HG03432 (cell line): ENCODE measurements at regions not wholly inside any gene's neighbourhood (a gene's known extent, or its start where the extent isn't known, plus 50 kb on each side); places are given as distances from the start of the nearest gene placed in this dataset.
"Not testable (repeated sequence)": the region's sequence is repeated elsewhere in the genome, so short reads cannot be mapped to it uniquely, and the experiment has no call there.

Source experiments
- ATAC-seq: cut with Tn5 transposase; IDR thresholded peaks from one replicate; pipeline ENCODE4 v1.9.1; 2021; ENCODE audit warnings: mild to moderate bottlenecking, moderate library complexity; ENCODE audit not compliant: unreplicated experiment

DNA sequence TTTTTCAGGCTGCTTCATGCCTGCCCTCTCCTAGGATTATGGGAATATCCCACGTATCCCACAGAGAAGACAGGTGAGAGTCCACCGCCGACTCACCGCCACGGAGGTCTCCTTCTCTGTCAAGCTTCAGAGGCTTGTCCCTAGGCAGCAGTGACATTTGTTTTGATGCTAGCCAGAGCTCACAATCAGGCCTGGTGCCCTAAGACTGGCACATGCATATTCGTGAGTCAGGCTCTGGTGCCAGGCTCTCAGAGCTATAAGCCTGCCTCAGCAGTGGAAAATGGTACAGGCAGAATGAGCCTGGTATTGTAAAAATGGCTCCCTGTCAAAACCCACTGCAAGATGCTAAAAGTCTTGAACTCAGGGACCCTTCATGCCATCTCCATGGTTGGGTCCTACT is 65.5 kb downstream of the RBMY1A1 start:
- no peak for ATAC-seq

DNA sequence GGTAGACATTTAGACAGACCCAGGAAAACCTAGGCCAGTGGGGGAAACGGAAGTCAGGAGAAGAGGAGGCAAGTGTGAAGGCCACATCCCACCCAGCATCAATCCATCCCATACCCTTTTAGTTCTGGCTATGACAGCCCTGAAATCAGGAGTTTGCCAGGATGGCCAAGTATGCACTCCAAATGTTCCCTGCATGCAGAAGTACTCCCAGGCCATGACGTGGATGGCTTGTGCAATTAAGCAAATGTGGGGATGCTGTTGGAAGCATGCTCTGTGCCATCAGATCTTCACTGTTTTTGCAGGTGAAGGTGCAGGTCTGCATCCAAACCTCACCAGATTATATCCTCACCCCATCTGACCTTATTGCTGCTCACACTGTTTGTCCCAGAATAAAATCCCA is 66.8 kb downstream of the RBMY1A1 start:
- no peak for ATAC-seq

GRCh38 chrY:21602590-21602989 is 67.9 kb downstream of the RBMY1A1 start:
- ATAC-seq, result no peak

GRCh38 chrY:21636137-21636536 is 101.5 kb downstream of the RBMY1A1 start:
- ATAC-seq, result no peak

- no peak for ATAC-seq
Observed at GRCh38 chrY:21650496-21650895, 115.8 kb downstream of the RBMY1A1 start.

GRCh38 chrY:21659057-21659456 is 124.4 kb downstream of the RBMY1A1 start:
- not testable (repeated sequence) for ATAC-seq

DNA sequence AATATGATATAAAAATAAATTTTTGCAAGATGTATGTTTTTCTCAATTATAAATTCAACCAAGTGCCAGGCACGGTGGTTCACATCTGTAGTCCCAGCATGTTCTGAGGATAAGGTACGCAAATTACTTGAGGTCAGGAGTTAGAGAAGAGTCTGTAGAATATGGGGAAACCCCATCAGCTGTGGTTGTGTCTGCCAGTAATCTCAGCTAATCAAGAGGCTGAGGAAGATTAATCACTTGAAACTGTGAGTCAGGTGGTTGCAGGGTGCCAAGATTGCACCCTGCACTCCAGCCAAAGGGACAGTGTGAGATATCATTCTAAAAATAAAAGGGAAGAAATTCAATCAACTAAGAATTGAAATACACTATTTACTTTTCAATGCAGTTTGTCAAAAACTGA is 144.9 kb downstream of the RBMY1A1 start:
- ATAC-seq, result peak; percentile 85

DNA sequence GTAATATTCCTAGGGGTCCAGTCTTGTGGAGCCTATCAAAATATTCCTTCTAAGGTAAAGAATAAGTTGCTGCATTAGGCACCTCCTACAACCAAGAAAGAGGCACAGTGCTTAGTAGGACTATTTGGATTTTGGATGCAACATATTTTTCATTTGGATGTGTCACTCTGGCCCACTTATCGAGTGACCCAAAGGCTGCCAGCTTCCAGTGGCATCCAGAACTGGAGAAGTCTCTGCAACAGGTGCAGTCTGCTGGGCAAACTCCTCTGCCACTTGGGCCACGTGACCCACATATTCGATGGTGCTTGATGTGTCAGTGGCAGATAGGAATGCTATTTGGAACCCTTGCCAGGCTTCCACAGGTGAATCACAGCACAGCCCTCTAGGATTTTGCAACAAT is 151.7 kb downstream of the RBMY1A1 start:
- not testable (repeated sequence) for ATAC-seq

DNA sequence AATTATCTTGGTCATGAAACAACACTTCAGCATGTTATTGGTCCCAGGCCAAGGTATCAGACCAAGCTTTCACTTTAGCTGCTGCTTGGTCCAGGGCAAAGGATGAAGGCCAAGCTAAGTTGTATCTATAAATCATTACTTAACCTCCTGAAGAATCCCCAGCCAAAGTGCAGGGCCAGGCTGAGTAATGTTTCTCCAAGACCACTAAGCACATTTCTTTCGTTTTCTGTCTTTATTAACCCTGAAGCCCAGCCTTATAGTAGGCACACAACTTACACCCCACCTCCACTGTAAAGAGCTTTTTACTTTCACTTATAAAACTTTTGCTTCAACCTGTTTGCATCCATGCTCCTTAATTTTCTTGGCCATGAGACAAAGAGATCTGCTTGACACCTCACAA is 167.3 kb downstream of the RBMY1A1 start:
- not testable (repeated sequence) for ATAC-seq

DNA sequence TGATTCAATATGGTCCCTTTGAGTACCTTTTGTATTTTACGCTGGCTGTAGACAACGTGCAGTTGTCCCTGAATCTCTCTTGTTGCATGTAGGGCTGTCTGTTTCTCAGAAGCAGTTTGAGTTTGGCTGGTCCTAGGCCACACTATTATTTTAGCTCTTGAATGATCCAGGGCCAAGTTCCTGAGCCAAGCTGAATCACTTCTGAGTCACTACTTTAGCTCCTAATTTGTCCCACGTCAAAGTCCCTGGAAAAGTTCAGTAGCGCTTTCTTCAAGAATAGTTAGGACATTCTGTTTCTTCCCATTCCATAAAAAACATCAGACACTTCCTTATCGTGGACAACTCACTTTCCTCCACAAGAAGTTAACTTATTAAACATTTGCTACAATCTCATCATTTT is 168.2 kb downstream of the RBMY1A1 start:
- ATAC-seq, result not testable (repeated sequence)

GRCh38 chrY:21705309-21705708 is 170.6 kb downstream of the RBMY1A1 start:
- no peak for ATAC-seq

DNA sequence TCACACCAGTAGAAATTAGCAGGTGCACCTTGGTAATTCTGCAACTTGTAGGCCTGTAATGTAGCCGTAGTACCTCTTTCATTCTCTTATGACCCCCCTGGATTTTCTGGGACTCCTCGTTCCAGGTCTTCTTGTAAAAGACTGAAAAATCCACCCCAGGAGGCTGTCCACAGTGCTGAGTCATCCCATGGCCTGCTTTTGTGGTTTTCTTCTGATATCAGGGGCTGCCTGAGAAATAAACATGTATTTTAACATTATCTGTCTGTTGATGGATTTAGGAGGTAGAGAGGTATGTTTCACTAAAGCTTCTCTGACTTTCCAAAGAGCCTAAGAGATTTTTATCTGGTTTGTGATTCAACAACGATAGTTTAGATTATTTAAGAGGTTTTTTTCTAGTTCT is 171.9 kb downstream of the RBMY1A1 start:
- not testable (repeated sequence) for ATAC-seq

DNA sequence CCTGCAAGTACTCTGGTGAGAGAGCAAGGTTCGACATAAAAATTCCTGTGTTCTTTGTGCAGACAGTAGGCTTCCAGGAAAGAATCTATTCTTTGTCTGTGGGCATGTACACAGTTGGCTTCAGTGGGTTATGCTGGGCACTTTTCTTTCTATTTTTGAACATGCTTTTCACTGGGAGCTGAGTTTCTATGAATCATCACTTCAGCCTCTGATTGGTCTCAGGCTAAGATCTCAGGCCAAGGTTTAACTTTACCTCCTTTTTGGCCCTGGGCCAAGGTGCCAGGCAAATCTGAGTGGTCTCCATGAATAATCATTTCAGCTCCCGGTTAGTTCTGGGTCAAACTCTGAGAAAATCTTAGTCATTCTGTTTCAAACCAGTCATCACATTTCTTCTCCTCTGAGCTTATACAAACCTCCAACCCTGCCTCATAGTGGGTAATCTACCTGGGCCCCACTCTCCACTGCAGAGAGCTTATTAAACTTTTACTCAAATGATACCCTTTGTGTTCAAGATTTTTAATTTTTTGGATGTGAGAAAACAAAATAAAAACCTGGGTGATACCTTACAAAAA is 158.8 kb downstream of the RBMY1D start:
- ATAC-seq, result not testable (repeated sequence)

- not testable (repeated sequence) for ATAC-seq
Observed at GRCh38 chrY:21744998-21745397, 149.3 kb downstream of the RBMY1D start.

- ATAC-seq, result not testable (repeated sequence)
Observed at GRCh38 chrY:21760243-21760642, 134.1 kb downstream of the RBMY1D start.

GRCh38 chrY:21767824-21768223 is 126.5 kb downstream of the RBMY1D start:
- ATAC-seq, result not testable (repeated sequence)

- not testable (repeated sequence) for ATAC-seq
Observed at GRCh38 chrY:21782174-21782860, 112.0 kb downstream of the RBMY1D start.

- ATAC-seq, result no peak
Observed at GRCh38 chrY:21813484-21814233, 80.7 kb downstream of the RBMY1D start.

DNA sequence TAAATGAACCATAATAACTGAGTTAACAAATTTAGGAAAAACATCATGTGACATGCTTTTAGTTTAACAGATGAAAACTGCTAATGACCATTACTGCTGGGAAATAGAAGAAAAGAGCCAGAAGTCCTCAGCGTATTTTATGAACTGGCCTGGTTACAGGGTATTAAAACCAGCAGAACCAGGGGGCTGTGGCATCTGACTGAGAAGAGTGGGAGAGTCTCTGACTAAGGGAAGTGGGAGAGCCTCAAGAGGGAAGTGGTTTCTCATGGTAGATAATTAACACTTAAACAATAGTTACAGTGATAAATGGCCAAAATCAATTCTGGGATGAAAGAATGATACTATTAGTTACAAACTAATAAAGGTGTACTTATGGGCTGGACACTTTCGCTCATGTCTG is 79.8 kb downstream of the RBMY1D start:
- ATAC-seq, result no peak

DNA sequence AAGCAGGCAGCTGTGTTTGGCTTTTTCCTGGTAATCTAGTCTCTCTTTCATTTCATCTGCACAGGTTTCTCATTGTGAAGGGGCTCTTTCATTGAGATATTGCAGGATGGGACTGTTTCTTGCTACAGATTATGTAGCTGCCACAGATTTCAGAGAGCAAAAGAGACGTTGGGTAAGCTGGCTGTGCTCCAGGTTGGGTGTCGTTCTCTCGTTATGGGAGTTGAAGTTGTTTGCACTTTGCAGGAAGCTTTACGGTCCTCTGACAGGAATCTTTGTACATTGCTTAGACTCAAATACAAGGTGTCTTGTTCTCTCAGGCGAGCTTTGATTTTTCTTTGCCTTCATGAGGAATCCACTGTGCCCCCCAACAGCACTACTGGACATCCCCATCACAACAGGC is 72.4 kb downstream of the RBMY1D start:
- no peak for ATAC-seq

DNA sequence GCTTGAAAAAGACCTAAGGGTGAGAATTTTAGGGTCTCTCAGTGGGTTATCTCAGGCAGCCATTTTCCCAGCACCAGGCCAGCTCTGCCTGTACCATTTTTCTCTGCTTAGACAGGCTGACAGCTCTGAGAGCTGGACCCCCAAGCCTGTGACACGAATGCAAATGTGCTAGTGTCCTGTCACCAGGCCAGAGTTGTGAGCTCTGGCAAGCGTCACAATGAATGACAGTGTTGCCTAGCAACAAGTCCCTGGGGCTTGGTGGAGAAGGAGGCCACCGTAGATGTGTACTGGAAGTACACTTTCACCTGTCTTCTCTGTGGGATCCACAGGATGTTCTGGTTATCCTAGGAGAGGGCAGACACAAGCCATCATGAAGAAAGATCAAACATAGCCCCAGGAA is 66.7 kb downstream of the RBMY1D start:
- ATAC-seq, result no peak
